ENCODE measurements at regions not wholly inside any gene's neighbourhood (a gene's known extent, or its start where the extent isn't known, plus 50 kb on each side); places are given as distances from the start of the nearest gene placed in this dataset.
A peak's percentile ranks its signal among the peaks of the same experiment; 100 is the strongest.
"Not testable (repeated sequence)": the region's sequence is repeated elsewhere in the genome, so short reads cannot be mapped to it uniquely, and the experiment has no call there.

DNA sequence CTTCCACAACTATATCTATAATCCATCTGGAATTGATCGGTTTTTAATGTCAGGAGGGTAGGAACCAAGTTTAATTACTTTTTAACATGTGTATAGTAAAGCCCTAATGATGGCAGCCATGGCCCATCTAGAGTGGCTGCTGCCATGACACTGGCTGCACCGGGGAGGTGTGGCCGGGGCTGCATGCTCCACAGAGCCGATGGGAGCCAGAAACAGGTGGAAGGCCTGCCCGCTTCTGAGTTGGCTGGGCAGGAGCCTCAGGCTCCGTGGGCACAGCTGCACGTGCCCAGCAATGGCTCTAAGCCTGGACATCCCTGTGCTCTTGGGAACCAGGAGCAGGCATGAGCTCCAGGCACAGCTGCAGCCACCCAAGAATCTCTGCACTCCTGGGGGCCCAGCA, 73.0 kb downstream of the GBP6 start:
- DNase-seq (ENCODE audit: low read depth in 3 of 3): no peak

DNA sequence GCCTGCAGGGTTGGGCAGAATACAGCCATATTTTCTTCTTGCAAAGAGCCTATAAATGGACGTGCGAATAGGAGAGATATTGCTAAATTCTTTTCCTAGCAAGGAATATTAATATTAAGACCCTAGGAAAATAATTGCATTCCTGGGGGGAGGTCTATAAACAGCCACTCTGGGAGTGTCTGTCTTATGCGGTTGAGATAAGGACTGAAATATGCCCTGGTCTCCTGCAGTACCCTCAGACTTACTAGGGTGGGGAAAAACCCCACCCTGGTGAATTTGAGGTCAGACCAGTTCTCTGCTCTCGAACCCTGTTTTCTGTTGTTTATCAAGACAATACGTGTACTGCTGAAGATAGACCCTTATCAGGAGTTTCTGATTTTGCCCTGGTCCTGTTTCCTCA, 74.4 kb downstream of the GBP6 start:
- DNase-seq (ENCODE audit: low read depth in 3 of 3): not testable (repeated sequence)

DNA sequence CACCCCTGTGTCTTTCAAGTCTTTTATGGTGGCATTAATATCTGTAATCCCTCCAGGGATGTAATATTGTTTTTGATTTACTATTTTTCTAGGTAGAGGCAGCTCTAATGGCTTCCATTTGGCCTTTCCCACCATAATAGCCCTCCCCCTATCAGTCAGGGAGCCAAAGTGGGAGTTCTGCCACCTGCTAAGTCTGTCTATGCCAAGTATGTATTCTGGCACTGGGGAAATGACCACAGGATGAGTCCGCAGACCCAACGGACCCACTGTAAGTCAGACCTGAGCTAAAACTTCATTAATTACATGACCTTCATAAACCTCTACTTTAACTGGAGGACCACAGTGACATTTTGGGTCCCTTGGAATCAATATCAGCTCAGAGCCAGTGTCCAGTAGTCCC, 77.1 kb downstream of the GBP6 start:
- no peak for DNase-seq (ENCODE audit: low read depth in 3 of 3)

DNA sequence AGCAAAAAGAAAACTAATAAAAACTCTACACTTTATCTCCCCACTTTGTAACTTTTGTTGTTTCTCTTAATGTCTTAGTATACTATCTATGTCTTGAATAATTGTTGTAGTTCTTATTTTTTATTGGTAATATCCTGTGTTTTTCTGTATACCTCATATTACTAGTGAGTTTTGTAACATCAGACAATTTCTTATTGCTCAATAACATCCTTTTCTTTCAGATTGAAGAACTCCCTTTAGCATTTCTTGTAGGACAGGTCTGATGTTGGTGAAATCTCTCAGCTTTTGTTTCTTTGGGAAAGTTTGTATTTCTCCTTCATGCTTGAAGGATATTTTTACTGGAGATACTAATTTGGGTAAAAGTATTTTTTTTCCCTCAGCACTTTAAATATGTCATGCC, 79.8 kb upstream of the LRRC8B start:
- no peak for DNase-seq (ENCODE audit: low read depth in 3 of 3)

DNA sequence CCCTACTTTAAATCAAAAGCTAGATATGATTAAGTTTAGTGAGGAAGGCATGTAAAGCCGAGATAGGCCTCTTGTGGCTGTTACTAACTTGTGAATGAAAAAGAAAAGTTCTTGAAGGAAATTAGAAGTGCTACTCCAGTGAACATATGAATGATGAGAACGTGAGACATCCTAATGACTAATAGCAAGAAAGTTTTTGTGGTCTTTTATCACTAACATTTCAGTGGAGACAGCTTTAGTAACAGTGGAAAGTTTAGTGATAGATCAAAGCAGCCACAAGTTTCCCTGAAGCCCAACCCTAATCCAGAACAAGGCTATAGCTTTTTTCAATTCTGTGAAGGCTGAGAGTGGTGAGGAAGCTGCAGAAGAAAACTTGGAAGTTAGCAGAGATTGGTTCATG, 73.6 kb upstream of the LRRC8B start:
- DNase-seq (ENCODE audit: low read depth in 3 of 3): no peak

DNA sequence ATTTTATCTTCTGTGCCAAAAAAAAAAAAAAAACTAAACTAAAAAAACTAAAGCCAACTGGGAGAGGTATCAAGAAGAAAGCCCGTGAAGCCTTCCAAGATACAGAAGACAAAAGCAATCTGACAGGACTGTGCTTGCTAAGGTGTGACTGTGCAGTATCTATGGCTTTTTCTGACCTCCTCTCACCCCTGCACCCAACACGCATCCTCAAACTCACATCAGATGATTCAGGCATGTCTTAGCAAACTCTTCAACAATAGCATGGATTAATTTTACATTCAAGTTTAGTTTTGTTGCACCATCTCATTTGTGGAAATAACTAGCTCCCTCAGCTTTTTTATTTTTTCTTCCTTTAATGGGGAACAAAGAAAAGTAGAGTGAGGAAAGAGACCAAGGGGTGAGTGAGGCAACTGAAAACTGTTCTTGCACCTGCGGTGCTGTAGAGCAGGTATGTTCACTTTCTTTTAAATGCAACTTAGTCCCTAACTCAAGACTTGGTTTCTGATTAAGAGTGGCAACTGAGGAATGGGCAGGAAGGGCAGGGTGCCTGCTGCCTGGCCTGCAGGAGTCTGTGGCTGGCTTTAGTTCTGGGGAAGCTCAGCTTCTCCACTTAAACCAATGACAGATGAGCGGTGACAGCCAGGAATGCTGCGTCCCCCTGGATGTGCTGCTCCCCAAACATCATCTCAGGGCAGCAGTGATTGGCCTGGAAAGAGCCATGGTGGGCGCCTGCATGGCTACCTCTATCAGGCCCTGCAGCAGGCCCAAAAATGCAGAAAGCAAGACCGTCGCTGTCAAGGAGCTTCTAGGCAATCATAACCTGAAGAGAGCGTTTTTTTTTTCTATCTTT, 71.3 kb upstream of the LRRC8B start:
- DNase-seq (ENCODE audit: low read depth in 3 of 3): no peak

DNA sequence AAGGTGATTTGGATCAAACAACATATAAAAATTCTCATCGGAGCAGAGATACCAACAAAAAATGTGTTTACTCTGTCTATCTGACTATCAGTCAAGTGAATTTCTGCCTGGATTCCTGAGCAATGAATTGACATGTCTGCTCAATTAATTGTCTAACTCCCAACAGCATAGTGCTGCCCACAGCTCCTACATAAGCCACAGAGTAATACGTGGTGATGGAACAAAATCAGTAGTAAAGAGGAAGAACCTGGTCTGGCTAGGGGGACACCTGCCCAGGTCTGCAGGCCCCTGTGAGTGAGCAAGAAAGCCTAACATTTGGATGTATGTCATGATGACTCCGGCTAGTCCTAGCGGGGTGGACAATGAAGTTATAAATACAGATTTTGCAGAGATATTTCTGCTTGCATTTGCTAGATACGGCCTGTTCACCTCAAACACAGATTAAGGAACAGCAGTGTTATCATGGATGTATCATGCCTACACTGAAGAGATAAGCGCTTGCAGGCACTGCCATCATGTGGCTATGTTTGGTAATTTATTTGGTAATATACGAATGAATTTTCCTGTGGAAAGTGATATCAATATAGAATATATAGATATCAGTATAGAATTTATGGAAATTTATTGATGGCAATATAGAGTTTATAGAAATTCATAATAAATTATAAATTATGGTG, 69.6 kb upstream of the LRRC8B start:
- DNase-seq (ENCODE audit: low read depth in 3 of 3): peak; percentile 23 to 41 (median 37)

DNA sequence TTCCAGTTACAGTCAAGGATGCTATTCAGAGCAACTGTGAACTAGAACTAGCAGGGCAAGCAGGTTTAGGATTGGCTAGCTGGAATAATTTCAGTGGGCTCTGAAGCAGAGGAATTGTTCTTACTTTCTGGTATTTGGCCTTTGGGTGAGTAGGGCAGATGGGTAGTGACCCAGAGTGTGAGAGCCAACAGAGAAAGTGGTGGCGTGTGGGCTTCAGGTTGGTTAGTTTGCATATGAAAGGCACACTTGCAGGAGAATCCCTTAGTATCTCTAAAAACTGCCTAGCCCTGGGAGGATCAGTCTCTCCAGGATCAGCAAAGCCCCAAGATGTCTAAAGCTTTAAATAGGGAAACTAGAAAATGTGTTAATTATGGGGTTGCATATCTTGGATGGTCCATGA, 67.6 kb upstream of the LRRC8B start:
- no peak for DNase-seq (ENCODE audit: low read depth in 3 of 3)

DNA sequence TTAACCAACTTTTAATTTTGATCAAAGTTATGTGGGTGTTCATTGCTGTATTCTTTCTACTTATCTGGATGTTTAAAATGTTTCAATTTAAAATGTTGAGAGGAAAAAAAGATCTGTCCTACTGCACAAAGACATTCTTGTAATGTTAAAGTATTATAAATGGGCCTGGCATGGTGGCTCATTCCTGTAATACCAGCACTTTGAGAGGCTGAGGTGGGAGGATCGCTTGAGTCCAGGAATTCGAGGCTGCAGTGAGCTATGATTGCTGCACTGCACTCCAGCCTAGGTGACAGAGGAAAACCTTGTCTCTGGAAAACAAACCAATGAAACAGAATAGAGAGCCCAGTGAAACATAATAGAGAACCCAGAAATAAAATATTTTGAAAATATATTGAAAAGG, 65.5 kb upstream of the LRRC8B start:
- no peak for DNase-seq (ENCODE audit: low read depth in 3 of 3)

DNA sequence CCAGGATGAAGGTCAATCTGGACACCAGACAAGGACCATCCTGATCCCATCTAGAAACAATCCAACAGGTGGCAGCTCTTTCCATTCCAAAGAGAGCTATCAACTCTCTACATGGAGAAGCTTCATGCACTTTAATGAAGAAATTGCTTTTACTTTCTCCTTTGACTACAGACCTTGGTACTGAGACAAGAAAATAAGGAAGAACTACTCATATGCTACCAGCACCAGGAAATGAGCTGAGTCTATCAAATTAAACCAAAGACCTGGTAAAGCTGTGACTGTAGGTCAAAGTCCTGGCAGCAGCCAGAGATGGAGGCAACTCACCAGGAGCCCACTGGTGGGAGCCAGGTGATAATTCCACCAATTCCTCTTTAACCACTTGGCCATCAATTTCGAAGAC, 64.3 kb upstream of the LRRC8B start:
- DNase-seq (ENCODE audit: low read depth in 3 of 3): no peak

DNA sequence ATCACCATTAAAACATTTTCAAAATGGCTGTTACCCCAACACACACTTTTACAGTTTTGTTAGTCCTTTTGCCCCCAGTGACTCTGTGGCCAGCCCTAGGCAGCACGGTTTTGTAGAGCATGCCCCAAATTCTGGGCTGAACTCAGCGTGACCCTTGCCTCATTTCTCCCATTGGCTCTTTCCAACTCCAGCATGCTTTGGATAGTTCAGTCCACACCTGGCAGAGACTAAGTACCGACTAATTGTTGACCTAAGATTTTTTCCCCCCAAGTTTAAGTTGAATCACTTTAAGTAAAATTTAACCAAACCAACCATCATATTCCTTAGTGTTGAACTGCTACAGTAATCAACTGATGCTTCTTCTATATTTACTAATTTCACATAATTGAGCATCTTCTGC, 62.4 kb upstream of the LRRC8B start:
- DNase-seq (ENCODE audit: low read depth in 3 of 3): no peak

DNA sequence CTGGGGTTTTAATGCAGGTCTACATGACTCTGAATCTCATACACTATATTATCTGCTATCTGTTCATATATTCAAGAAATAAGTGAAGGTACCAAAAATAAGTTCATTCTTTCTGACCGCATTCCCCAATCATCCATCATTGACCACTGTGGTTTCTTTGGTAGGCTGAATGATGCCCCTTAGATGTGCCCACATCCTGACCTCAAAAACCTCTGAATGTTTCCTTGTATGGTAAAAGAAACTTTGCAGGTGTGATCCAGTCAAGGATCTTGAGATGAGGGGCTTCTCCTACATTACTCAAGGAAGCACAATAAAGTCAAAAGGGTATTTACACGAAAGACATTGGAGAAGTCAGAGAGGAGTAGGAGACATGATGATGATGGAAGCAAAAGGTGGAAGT, 60.6 kb upstream of the LRRC8B start:
- DNase-seq (ENCODE audit: low read depth in 3 of 3): peak in 1 of 3 donors; percentile 8

DNA sequence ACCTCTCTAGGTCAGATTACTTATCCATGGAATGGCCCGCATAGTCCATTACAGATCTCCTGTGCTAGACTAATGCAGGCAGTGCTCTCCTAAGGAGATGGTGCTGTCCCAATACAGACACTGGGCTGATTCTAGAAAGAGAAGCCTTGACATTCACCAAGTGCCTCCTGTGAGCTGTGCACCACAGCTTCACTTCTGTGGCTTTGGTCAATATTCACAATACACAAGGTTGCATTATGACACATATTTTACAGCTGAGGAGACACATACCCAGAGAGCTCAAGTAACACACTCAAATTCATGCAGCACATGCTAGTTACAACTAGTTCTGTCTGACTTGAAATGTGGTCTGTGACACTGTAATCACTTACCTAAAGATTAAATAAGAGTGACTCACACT, 59.4 kb upstream of the LRRC8B start:
- DNase-seq (ENCODE audit: low read depth in 3 of 3): peak in 1 of 3 donors; percentile 13

DNA sequence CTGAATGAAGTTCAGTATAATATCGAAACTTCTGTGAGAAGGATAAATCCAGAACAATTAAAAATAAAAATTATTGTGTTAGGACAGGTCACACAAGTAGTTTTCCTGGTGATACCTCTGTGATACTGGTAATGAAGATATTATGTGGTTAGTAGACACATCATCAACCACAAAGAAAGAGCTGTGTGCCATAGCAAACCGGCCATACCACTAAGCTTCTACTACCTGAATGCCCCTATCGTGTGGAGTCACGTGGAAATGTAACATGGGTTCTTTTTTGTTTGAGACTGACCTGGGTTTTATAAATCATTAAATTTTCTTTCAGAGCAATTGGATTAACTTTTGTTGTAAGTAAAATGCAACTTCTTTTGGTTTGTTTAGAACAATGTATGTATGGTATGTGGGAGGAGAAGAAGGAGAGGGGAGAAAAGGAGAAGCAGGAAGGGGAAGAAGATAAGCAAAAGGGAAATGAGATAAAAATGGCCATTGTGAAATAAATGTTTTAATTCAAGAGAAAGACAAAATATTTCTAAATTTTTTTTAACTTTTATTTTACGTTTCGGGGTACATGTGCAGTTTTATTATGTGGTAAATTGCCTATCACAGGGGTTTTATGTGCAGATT, 58.2 kb upstream of the LRRC8B start:
- no peak for DNase-seq (ENCODE audit: low read depth in 3 of 3)

DNA sequence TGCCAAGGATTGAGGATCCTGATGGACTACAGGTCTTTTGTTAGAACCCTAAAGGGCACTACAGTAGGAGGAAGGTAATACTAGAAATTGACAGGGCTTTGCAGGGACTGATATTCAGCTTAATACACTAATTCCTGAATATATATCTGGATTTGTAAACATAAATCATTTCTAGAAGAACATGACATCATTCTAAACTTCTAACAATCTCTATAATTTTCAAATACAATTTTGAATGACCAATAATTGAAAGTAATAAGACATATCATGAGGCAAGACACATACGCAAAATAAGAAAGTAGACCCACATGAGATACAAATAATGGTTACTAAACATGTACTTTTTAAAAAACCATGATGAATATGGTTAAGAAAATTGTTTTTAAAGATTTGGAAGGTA, 52.4 kb upstream of the LRRC8B start:
- no peak for DNase-seq (ENCODE audit: low read depth in 3 of 3)

DNA sequence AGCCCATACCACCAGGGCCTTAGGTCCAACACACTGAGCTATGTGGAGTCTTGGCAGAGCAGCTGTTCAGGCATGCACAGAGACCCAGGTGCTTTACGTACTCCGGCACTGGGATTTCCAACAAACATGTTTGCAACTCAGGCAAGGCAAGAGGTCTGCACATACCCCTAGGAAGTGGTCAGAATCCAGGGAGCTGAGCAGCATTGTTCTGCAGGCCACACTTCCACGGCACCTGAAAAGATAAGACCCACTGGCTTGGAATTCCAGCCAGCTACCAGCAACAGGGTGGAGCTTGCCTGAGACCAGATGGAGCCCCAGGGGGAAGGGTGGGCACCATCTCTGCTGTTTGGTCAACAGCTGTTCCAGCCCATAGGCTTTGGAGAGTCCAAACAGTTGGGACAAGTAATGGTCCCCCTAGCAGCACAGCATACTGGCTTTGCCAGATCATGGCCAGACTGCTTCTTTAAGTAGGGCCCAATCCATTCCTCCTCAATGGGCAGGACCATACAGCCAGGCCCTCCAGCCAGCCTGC, 51.7 kb upstream of the LRRC8B start:
- no peak for DNase-seq (ENCODE audit: low read depth in 3 of 3)
